Vagina (tissue), 2 donors: ENCODE measurements at regions not wholly inside any gene's neighbourhood (a gene's known extent, or its start where the extent isn't known, plus 50 kb on each side); places are given as distances from the start of the nearest gene placed in this dataset.

ENCODE experiments used
- POLR2A ChIP-seq, 2 donors: fragments of 450-650 bp; IDR thresholded peaks; one replicate each; pipeline ENCODE4 v1.6.1; 2017; ENCODE audit warnings: antibody characterized with exemption in 2 of 2, mild to moderate bottlenecking in 2 of 2, moderate library complexity in 2 of 2
- POLR2AphosphoS5 ChIP-seq, 2 donors: sonication (generic); formaldehyde crosslinking; IDR thresholded peaks; one replicate each; pipeline ENCODE4 v1.9.0; 2017; ENCODE audit warnings: antibody characterized with exemption in 2 of 2, mild to moderate bottlenecking in 2 of 2, low read depth in 1 of 2; ENCODE audit not compliant: insufficient read depth in 1 of 2
- TF ChIP-seq, protein P1 (sequence below), 3 experiments: fragments of 450-650 bp in 2 of 3; fragments of 200-600 bp in 1 of 3; sonication (generic) in 1 of 3; IDR thresholded peaks; one replicate each; pipeline ENCODE4 v1.5.1; 2017 to 2019; ENCODE audit warnings: antibody characterized with exemption in 3 of 3, mild to moderate bottlenecking in 2 of 3, moderate library complexity in 2 of 3

DNA sequence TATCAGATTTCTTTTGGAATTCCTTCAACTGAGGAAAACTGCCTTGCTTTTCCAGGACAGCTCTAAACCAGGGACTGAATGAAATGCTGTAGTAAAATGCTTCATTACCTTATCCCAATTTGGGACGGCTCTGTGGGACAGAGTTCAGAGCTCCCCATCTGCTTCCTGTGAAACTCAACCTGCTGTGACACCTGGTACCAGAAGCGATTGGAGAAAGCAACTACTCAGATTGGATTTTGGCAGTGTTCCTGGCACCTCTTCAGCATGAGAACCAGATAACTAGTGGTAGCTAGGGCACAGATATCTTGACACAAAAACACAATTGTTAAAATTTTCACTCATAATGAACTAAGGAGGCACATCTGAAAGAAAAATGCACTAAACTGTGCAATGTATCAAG lies 539.1 kb downstream of the SI start:
- TF ChIP-seq, protein P1, sequence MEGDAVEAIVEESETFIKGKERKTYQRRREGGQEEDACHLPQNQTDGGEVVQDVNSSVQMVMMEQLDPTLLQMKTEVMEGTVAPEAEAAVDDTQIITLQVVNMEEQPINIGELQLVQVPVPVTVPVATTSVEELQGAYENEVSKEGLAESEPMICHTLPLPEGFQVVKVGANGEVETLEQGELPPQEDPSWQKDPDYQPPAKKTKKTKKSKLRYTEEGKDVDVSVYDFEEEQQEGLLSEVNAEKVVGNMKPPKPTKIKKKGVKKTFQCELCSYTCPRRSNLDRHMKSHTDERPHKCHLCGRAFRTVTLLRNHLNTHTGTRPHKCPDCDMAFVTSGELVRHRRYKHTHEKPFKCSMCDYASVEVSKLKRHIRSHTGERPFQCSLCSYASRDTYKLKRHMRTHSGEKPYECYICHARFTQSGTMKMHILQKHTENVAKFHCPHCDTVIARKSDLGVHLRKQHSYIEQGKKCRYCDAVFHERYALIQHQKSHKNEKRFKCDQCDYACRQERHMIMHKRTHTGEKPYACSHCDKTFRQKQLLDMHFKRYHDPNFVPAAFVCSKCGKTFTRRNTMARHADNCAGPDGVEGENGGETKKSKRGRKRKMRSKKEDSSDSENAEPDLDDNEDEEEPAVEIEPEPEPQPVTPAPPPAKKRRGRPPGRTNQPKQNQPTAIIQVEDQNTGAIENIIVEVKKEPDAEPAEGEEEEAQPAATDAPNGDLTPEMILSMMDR (IDR thresholded peaks at IDR 0.05): no peak
- TF ChIP-seq POLR2A (IDR thresholded peaks at IDR 0.05) (no peak), POLR2AphosphoS5 (IDR thresholded peaks at IDR 0.05; ENCODE audit: insufficient read depth in 1 of 2, low read depth in 1 of 2) (no peak)
